ENCODE measurements at regions not wholly inside any gene's neighbourhood (a gene's known extent, or its start where the extent isn't known, plus 50 kb on each side); places are given as distances from the start of the nearest gene placed in this dataset.

DNA sequence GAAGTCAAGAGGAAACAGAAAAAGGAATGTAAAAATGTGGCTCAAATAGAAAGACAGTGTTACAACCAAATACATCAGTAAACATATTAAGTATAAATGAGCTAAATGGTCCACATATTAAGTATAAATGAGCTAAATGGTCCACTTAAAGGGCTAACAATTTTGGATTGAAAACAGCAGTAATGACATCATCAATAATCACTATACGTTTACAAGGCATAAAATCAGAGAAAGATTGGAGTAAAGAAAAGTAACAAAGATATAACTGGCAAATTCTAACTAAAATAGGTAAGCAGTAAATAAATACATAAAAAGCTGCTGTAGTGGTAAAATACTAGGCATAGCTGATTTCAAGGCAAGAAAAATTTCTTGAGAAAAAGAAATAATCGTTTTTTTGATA is 1298.4 kb upstream of the CELF2 start:
- DNase-seq (ENCODE audit: low read depth): no peak

GRCh38 chr10:9733766-9734165 is 1283.9 kb upstream of the CELF2 start:
- no peak for DNase-seq (ENCODE audit: low read depth)

DNA sequence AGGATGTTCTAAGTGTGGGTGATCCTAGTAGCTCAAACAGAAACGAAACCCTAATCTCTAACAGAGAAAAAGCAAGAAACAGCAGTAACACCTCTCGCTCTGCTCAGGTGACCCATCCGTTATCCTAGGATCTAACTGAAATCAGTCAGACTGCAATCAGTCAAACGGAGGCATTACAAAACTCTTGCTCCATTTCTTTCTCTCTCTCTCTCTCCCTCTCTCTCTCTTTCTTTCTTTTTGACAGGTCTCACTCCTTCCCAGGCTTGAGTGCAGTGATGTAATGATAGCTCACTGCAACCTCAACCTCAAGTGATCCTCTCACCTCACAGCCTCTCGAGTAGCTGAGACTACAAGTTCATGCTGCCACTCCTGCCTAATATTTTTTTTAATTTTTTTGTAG is 1283.5 kb upstream of the CELF2 start:
- DNase-seq (ENCODE audit: low read depth): no peak

DNA sequence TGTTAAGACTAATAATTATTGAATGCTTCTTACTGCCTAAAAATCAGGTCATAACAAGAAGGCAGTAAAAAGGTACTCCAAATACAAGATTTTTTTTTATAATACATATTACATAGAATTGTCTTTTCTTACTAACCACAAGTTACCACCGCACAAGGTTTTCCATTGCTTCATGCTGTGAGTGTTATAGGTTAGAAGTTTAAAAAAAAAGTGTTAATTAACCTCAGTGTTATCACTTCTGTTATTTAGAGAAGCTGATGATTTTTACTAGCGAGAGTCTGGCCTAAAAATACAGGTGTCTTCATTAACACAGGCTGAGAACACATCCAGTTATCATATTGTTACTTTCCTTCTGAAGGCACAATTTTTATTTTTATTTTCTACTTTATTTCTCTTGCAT is 1281.9 kb upstream of the CELF2 start:
- DNase-seq (ENCODE audit: low read depth): no peak

DNA sequence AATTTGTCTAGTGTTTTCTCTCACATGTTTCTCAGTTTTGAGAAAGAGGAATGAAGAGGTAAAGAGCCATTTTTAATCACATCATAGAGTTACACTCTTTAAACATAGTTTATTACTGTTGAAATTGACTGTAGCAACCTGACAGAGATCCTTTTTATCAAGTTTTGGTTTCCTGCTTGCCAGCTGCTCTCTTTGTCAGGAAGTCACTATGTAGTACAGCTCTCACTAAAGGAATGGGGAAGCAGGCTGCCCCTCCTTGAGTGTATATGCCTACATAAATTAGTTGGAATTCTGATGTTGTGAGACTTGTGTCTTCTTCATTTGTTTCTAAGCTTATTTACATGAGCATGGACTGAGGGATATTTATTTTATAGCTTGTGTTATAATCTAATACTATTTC is 1274.0 kb upstream of the CELF2 start:
- DNase-seq (ENCODE audit: low read depth): no peak

DNA sequence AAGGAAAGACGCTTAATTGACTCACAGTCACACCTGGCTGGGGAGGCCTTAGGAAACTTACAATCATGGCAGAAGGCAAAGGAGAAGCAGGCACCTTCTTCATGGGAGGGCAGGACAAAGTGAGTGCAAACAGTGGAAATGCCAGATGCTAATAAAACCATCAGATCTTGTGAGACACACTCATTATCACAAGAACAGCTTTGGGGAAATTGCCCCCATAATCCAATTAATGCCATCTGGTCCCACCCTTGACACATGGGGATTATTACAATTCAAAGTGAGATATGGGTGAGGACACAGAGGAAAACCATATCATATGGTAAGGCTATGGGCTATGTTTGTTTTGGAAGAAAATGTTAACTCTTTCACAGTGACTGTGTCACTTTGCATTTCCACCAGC is 1272.5 kb upstream of the CELF2 start:
- DNase-seq (ENCODE audit: low read depth): no peak

DNA sequence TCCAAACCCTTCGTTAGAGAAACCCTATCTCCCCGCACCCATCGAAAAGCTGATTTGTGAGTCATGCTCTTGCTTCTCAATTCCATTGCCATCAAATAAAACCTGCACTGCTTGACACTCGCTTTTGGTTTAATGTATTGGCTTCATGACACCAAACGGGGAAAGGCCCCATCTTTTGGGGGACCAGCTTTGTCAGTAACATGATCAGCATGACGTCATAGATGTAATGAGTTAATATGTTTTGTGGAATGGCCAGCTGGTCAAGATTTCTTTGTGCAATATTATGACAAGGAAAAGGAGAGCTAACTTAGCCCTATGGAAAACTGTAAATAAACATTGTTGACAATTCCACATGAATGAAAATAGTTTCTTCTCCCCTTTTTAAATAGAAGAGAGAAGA is 1260.5 kb upstream of the CELF2 start:
- DNase-seq (ENCODE audit: low read depth): no peak

GRCh38 chr10:9759596-9759995 is 1258.1 kb upstream of the CELF2 start:
- DNase-seq (ENCODE audit: low read depth): no peak

DNA sequence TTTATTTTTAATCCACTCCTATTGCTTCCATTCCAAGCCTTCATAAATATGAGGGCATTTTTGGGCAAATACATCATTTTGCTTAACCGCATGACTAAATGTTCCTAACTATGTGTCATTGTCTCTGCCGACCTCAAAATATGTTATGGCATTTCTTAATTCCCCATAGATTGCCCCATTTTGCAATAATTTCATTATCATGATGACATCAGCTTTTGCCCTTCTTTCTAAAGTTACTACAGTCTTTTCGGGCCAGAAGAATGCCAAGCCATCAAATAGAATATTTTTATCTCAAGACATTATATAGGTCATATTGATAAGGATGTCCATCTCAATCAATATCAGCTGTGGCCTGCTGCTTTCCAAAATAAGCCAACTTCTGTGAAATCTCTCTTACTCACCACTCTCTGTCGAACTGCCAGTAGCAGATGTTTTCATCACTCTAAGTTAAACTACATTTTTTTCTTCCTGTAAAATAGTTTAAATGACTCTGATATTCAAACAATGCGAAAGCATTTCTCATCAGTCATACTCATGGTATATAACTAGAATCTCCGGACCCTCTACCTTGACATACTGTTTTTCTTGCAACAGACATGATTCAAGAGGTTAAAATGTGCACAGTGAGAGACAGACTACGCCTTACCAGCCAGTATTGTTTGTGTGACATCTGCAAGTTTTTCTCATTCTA is 1254.6 kb upstream of the CELF2 start:
- DNase-seq (ENCODE audit: low read depth): no peak

DNA sequence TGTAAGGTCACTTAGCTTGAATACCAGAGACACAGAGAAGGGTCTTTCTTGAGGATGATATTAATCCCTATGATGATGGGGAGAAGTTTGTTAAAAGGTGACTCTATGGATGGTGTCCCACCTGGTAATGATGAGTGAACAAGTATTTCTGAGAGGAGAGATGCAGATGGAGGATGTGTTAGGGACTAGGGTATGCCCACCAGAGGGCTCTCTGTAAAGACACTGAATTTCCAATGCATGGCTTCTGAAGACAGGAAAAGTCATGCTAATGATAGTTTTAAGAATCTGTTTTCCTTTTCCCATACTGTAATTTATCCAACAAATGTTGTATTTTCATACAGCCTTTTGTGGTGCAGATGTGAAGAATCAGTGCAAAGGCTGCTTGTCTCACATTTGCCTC is 1250.9 kb upstream of the CELF2 start:
- no peak for DNase-seq (ENCODE audit: low read depth)

DNA sequence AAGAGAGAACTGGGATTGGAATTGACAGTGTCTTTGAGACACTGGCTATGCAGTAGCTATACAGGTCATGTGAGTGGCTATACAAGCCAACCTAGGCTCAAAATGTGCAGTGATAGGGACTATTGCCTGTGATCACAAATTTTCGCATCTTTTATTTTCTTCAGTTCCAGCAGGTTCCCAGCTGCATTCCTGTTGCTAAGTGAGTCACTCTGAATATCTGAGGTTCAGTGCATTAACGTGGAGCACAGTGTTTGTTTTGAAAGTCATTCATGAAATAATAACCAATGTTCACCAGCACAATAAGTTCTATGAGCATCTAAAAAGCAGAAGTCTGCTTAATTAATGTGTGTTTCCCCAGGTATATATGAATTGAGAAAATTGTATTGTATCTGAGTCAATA is 1236.0 kb upstream of the CELF2 start:
- DNase-seq (ENCODE audit: low read depth): no peak

GRCh38 chr10:9786101-9786500 is 1231.6 kb upstream of the CELF2 start:
- no peak for DNase-seq (ENCODE audit: low read depth)

DNA sequence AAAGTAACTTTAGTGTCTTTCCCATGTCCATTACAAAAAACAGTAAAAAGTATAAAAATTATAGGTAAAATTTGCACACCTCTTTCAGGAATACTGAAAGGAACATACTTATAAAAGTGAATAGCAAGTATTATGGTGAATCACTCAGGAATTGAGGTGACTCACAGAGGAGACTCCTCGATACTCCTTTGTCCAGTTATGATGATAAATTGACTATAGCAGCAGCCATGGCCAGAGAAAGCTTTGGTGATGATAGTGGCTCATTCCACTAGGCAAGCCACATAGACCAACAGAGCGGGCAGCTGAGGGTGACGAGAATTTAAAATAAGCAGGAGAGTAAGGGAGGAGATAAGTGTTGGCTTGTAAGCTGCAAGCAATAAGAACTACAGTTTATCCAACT is 1231.1 kb upstream of the CELF2 start:
- no peak for DNase-seq (ENCODE audit: low read depth)

- DNase-seq (ENCODE audit: low read depth): no peak
Observed at GRCh38 chr10:9789996-9790395, 1227.7 kb upstream of the CELF2 start.

DNA sequence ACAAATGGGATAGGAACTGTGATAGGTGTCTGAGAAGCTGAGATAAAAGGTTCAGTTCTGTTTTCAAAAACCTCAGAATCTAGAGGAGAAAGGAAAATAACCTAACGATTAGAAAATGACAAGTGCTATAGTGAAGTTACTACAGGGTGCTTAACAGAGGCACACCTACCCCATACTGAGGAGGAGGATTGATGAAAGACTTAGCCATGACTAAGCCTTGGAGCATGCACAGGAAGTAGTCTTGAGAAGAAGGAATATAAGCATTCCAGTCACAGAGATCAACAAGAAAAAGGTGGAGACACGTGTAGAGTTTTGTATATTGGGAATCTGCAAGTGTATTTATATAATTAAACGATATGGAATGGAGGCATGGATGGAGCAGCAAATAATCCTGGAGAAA is 1225.5 kb upstream of the CELF2 start:
- DNase-seq (ENCODE audit: low read depth): no peak

- no peak for DNase-seq (ENCODE audit: low read depth)
Observed at GRCh38 chr10:9796564-9796963, 1221.1 kb upstream of the CELF2 start.

- DNase-seq (ENCODE audit: low read depth): no peak
Observed at GRCh38 chr10:9800011-9800410, 1217.7 kb upstream of the CELF2 start.

GRCh38 chr10:9800571-9800970 is 1217.1 kb upstream of the CELF2 start:
- DNase-seq (ENCODE audit: low read depth): no peak

- no peak for DNase-seq (ENCODE audit: low read depth)
Observed at GRCh38 chr10:9807846-9808245, 1209.8 kb upstream of the CELF2 start.

- DNase-seq (ENCODE audit: low read depth): peak; percentile 74
Observed at GRCh38 chr10:9811601-9812000, 1206.1 kb upstream of the CELF2 start.

DNA sequence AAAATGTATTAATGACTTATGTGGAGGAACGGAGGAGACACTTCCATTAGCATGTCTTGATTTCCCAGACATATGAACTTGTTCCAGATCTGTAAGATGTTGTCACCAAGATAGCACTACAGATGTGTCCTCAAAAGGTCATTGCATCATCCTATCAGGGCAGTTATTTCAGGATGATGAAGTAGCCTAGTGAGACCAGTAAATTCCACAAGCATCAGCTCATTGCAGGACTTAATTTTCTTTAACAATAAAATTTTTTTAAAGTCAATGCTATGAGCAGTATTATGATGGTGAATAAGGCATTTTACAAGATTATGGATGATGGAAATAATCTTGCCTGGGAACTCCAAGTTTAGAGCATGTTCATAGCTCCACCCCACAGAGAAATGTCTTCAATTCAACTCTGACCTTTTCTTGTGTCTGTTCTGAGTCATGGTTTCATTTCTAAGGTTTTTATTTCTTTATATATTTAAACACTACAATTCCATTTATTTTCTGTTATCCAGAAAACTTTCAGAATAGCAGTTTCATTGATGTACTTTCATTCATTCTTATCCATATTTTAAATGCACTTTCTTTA is 1203.3 kb upstream of the CELF2 start:
- DNase-seq (ENCODE audit: low read depth): no peak

GRCh38 chr10:9819756-9820494 is 1197.7 kb upstream of the CELF2 start:
- DNase-seq (ENCODE audit: low read depth): no peak

GRCh38 chr10:9823268-9823930 is 1194.3 kb upstream of the CELF2 start:
- DNase-seq (ENCODE audit: low read depth): no peak
